ENCODE measurements at regions not wholly inside any gene's neighbourhood (a gene's known extent, or its start where the extent isn't known, plus 50 kb on each side); places are given as distances from the start of the nearest gene placed in this dataset.

DNA sequence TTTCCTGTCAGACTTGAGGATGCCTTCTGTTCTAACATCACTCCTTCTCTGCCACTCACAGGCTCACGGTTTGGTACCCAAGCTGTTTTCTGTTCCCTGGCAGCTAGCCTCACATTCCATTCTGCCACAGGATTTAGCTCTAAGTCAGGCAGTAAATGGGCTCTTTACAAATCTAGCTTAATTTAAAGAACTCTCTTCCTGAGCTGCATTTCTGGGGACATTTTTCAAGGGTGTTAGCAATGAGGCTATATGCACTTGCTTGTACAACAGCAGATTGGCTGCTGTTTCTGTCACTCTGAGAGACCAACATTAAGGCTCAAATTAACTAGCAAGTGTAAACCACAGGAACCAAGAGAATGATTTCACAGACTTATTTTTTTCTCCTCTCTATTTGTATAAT lies 337.8 kb upstream of the NOCT start:
- TF ChIP-seq, protein P1, sequence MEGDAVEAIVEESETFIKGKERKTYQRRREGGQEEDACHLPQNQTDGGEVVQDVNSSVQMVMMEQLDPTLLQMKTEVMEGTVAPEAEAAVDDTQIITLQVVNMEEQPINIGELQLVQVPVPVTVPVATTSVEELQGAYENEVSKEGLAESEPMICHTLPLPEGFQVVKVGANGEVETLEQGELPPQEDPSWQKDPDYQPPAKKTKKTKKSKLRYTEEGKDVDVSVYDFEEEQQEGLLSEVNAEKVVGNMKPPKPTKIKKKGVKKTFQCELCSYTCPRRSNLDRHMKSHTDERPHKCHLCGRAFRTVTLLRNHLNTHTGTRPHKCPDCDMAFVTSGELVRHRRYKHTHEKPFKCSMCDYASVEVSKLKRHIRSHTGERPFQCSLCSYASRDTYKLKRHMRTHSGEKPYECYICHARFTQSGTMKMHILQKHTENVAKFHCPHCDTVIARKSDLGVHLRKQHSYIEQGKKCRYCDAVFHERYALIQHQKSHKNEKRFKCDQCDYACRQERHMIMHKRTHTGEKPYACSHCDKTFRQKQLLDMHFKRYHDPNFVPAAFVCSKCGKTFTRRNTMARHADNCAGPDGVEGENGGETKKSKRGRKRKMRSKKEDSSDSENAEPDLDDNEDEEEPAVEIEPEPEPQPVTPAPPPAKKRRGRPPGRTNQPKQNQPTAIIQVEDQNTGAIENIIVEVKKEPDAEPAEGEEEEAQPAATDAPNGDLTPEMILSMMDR (IDR thresholded peaks at IDR 0.05), result no peak
- no peak for TF ChIP-seq POLR2A (IDR thresholded peaks at IDR 0.05)

All from uterus (tissue), 2 donors.